HS-27A (cell line): ENCODE measurements at regions not wholly inside any gene's neighbourhood (a gene's known extent, or its start where the extent isn't known, plus 50 kb on each side); places are given as distances from the start of the nearest gene placed in this dataset.
"Not testable (repeated sequence)": the region's sequence is repeated elsewhere in the genome, so short reads cannot be mapped to it uniquely, and the experiment has no call there.

ENCODE experiments used
- DNase-seq: peaks from one replicate; pipeline ENCODE4 v3.0.0-alpha.2; 2012; ENCODE audit warnings: low read depth, missing footprints

GRCh38 chr3:56924700-56925099 lies 123.0 kb upstream of the ARHGEF3 start:
- not testable (repeated sequence) for DNase-seq

GRCh38 chr3:56923526-56924224 lies 121.9 kb upstream of the ARHGEF3 start:
- DNase-seq = no peak

- DNase-seq = no peak
Observed at GRCh38 chr3:56921573-56922453, 120.1 kb upstream of the ARHGEF3 start.

- DNase-seq = no peak
Observed at GRCh38 chr3:56919797-56920195, 118.0 kb upstream of the ARHGEF3 start.

- no peak for DNase-seq
Observed at GRCh38 chr3:56919137-56919796, 117.5 kb upstream of the ARHGEF3 start.

GRCh38 chr3:56918111-56918568 lies 116.4 kb upstream of the ARHGEF3 start:
- DNase-seq = no peak

- DNase-seq = no peak
Observed at GRCh38 chr3:56917361-56918110, 115.8 kb upstream of the ARHGEF3 start.

GRCh38 chr3:56916716-56917360 lies 115.1 kb upstream of the ARHGEF3 start:
- DNase-seq = no peak

GRCh38 chr3:56915966-56916586 lies 114.3 kb upstream of the ARHGEF3 start:
- DNase-seq = no peak

- no peak for DNase-seq
Observed at GRCh38 chr3:56914646-56915045, 112.9 kb upstream of the ARHGEF3 start.

- DNase-seq = no peak
Observed at GRCh38 chr3:56911363-56911762, 109.6 kb upstream of the ARHGEF3 start.

- DNase-seq = no peak
Observed at GRCh38 chr3:56909349-56909748, 107.6 kb upstream of the ARHGEF3 start.

GRCh38 chr3:56908004-56908403 lies 106.3 kb upstream of the ARHGEF3 start:
- DNase-seq = no peak

GRCh38 chr3:56904552-56905215 lies 102.9 kb upstream of the ARHGEF3 start:
- no peak for DNase-seq

- DNase-seq = no peak
Observed at GRCh38 chr3:56903231-56903782, 101.6 kb upstream of the ARHGEF3 start.

GRCh38 chr3:56902468-56903160 lies 100.9 kb upstream of the ARHGEF3 start:
- DNase-seq = no peak

- no peak for DNase-seq
Observed at GRCh38 chr3:56900801-56901200, 99.1 kb upstream of the ARHGEF3 start.

GRCh38 chr3:56899851-56900250 lies 98.1 kb upstream of the ARHGEF3 start:
- DNase-seq = no peak

GRCh38 chr3:56899078-56899477 lies 97.3 kb upstream of the ARHGEF3 start:
- no peak for DNase-seq
